ENCODE measurements at regions not wholly inside any gene's neighbourhood (a gene's known extent, or its start where the extent isn't known, plus 50 kb on each side); places are given as distances from the start of the nearest gene placed in this dataset.

DNA sequence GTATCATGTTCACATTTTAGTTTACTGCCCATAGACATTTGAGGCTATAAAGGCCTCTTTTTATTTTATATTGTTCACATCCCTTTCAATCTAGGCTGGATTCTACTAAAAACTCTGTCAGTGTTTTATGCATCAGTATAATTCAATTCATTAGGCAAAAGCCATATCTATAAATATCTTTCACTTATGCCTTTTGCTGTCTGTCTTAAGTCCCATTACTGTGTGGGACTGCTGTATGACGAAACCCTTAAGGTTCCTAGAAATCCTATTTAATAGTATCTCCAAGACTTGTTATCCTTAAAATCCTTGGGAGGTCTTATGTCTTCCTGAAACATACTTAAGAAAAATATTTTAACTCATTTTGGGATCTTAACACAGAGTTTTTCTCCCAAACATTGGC, 139.2 kb downstream of the HGF start:
- Histone ChIP-seq H3K36me3 (ENCODE audit: control insufficient read depth, insufficient read depth, low read length) (no peaks in the 10 kb centered on the region), H3K4me1 (no peaks in the 10 kb centered on the region), H3K9me3 (no peaks in the 10 kb centered on the region), H3K27me3 (replicated peaks; ENCODE audit: control insufficient read depth, insufficient read depth, low read length) (no peaks in the 10 kb centered on the region), H3K4me3 (ENCODE audit: low read depth, low read length) (no peak overlapping the region)
- Mint-ChIP-seq H3K27ac (ENCODE audit: unreplicated experiment) (no peak overlapping the region), H3K27me3 (ENCODE audit: insufficient read depth, unreplicated experiment) (no peaks in the 10 kb centered on the region), H3K4me1 (ENCODE audit: low read depth, unreplicated experiment) (no peaks in the 10 kb centered on the region), H3K9me3 (ENCODE audit: unreplicated experiment) (no peaks in the 10 kb centered on the region), H3K4me3 (ENCODE audit: unreplicated experiment) (no peak overlapping the region), H3K36me3 (ENCODE audit: insufficient read depth, unreplicated experiment) (no peaks in the 10 kb centered on the region)
- intact Hi-C loops (cut with micrococcal nuclease; ENCODE audit: unreplicated experiment) = no loop called here
- CTCF ChIA-PET = no interaction called here
- TF ChIP-seq, protein P1, sequence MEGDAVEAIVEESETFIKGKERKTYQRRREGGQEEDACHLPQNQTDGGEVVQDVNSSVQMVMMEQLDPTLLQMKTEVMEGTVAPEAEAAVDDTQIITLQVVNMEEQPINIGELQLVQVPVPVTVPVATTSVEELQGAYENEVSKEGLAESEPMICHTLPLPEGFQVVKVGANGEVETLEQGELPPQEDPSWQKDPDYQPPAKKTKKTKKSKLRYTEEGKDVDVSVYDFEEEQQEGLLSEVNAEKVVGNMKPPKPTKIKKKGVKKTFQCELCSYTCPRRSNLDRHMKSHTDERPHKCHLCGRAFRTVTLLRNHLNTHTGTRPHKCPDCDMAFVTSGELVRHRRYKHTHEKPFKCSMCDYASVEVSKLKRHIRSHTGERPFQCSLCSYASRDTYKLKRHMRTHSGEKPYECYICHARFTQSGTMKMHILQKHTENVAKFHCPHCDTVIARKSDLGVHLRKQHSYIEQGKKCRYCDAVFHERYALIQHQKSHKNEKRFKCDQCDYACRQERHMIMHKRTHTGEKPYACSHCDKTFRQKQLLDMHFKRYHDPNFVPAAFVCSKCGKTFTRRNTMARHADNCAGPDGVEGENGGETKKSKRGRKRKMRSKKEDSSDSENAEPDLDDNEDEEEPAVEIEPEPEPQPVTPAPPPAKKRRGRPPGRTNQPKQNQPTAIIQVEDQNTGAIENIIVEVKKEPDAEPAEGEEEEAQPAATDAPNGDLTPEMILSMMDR (IDR thresholded peaks at IDR 0.05; ENCODE audit: insufficient read depth in 1 of 2, low read depth in 1 of 2, low read length in 1 of 2, severe bottlenecking in 1 of 2, unreplicated experiment in 1 of 2) = no peak
- no TSS peak for BruUV-seq (replicated peaks)
- POLR2A ChIA-PET = no interaction called here
- no peak for DNase-seq

DNA sequence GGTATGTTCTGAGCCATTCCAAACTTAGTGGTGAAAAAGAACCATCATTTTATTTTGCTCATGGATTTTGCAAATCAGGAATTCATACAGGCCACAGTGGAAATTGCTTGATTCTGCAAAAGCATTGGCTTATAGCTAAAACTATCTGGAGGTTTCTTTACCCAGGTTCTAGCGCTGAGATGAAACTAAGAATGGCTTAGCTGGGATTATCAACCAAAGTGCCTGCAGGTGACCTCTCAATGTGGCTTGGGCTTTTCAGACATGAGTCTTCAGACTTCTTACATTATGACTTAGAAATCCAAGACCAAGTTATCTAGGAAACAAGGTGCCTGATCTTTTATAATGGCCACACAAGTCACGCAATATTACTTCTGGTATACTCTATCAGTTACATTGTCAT, 140.1 kb downstream of the HGF start:
- TF ChIP-seq, protein P1 (IDR thresholded peaks at IDR 0.05; ENCODE audit: insufficient read depth in 1 of 2, low read depth in 1 of 2, low read length in 1 of 2, severe bottlenecking in 1 of 2, unreplicated experiment in 1 of 2) = no peak
- intact Hi-C loops (cut with micrococcal nuclease; ENCODE audit: unreplicated experiment) = no loop called here
- DNase-seq = no peak
- no peaks in the 10 kb centered on the region for H3K4me1 Mint-ChIP-seq (ENCODE audit: low read depth, unreplicated experiment)
- H3K4me3 Mint-ChIP-seq (ENCODE audit: unreplicated experiment) = no peak overlapping the region
- H3K27me3 Mint-ChIP-seq (ENCODE audit: insufficient read depth, unreplicated experiment) = no peaks in the 10 kb centered on the region
- Histone ChIP-seq H3K4me1 (no peaks in the 10 kb centered on the region), H3K36me3 (ENCODE audit: control insufficient read depth, insufficient read depth, low read length) (no peaks in the 10 kb centered on the region), H3K27me3 (replicated peaks; ENCODE audit: control insufficient read depth, insufficient read depth, low read length) (no peaks in the 10 kb centered on the region), H3K9me3 (no peaks in the 10 kb centered on the region), H3K4me3 (ENCODE audit: low read depth, low read length) (no peak overlapping the region)
- no peaks in the 10 kb centered on the region for H3K9me3 Mint-ChIP-seq (ENCODE audit: unreplicated experiment)
- CTCF ChIA-PET = no interaction called here
- no peaks in the 10 kb centered on the region for H3K36me3 Mint-ChIP-seq (ENCODE audit: insufficient read depth, unreplicated experiment)
- POLR2A ChIA-PET = no interaction called here
- H3K27ac Mint-ChIP-seq (ENCODE audit: unreplicated experiment) = no peak overlapping the region
- BruUV-seq (replicated peaks) = no TSS peak

DNA sequence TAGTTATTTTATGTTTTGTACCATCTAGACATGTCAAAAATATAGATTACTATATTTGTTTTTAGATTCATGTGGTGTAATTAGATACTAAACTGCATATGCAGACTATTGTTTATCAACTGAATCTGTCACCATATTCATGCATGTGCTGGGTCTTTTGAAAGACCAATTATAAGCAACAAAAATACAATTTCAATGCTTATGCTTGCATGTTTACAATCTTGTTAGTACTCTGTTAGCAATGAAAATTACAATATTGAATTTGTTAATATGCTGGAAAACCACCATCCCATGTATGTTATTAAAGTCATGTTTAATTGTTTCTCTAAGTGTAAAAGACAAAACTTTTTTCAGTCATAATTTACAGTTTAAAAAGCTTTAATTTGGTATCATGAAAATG, 140.9 kb downstream of the HGF start:
- no peak overlapping the region for H3K4me3 Mint-ChIP-seq (ENCODE audit: unreplicated experiment)
- no peaks in the 10 kb centered on the region for H3K27me3 Mint-ChIP-seq (ENCODE audit: insufficient read depth, unreplicated experiment)
- BruUV-seq (replicated peaks) = no TSS peak
- no peaks in the 10 kb centered on the region for H3K9me3 Mint-ChIP-seq (ENCODE audit: unreplicated experiment)
- POLR2A ChIA-PET = no interaction called here
- Histone ChIP-seq H3K27me3 (replicated peaks; ENCODE audit: control insufficient read depth, insufficient read depth, low read length) (no peaks in the 10 kb centered on the region), H3K4me3 (ENCODE audit: low read depth, low read length) (no peak overlapping the region), H3K9me3 (no peaks in the 10 kb centered on the region), H3K4me1 (no peaks in the 10 kb centered on the region), H3K36me3 (ENCODE audit: control insufficient read depth, insufficient read depth, low read length) (no peaks in the 10 kb centered on the region)
- H3K27ac Mint-ChIP-seq (ENCODE audit: unreplicated experiment) = no peak overlapping the region
- H3K4me1 Mint-ChIP-seq (ENCODE audit: low read depth, unreplicated experiment) = no peaks in the 10 kb centered on the region
- CTCF ChIA-PET = no interaction called here
- no peaks in the 10 kb centered on the region for H3K36me3 Mint-ChIP-seq (ENCODE audit: insufficient read depth, unreplicated experiment)
- TF ChIP-seq, protein P1 (IDR thresholded peaks at IDR 0.05; ENCODE audit: insufficient read depth in 1 of 2, low read depth in 1 of 2, low read length in 1 of 2, severe bottlenecking in 1 of 2, unreplicated experiment in 1 of 2) = no peak
- no peak for DNase-seq
- intact Hi-C loops (cut with micrococcal nuclease; ENCODE audit: unreplicated experiment) = no loop called here
